Fibroblast of the aortic adventitia (primary cell): ENCODE measurements at regions not wholly inside any gene's neighbourhood (a gene's known extent, or its start where the extent isn't known, plus 50 kb on each side); places are given as distances from the start of the nearest gene placed in this dataset. TPM values are rescaled to one million over a fixed set of nuclear protein-coding genes. Genes with fewer than 3 reads are reported as not detected.

Experiments used
- DNase-seq: peaks from one replicate; pipeline ENCODE4 v3.0.0-alpha.2; 2010; ENCODE audit warnings: low read depth
- H3K4me3 ChIP-seq: 2 replicates; pipeline ENCODE4 v1.5.1; 2011; ENCODE audit warnings: low read depth, mild to moderate bottlenecking, control low read depth, low read length, moderate library complexity
- CTCF ChIP-seq: IDR thresholded peaks from 2 replicates; pipeline ENCODE4 v1.5.1; 2011; ENCODE audit warnings: mild to moderate bottlenecking, low read length, control low read depth, inconsistent platforms; ENCODE audit not compliant: insufficient read depth
- small RNA-seq: library from RNA; depleted of rRNA; stranded (forward); fragments of <200 nt; gene quantifications from one replicate; pipeline ENCODE3, GENCODE V24; 2012

GRCh38 chr5:156274453-156274852 lies 52.5 kb upstream of the SGCD start:
- H3K4me3 ChIP-seq = no peak overlapping the region
- no peak for TF ChIP-seq CTCF
- DNase-seq = no peak

Small RNA genes lying in the stretch of these regions (small RNA-seq; reads per million reads assigned to genes)
- gene RNA5SP199 = not detected
